ENCODE measurements at regions not wholly inside any gene's neighbourhood (a gene's known extent, or its start where the extent isn't known, plus 50 kb on each side); places are given as distances from the start of the nearest gene placed in this dataset.

- Mint-ChIP-seq H3K36me3 (no peaks in the 10 kb centered on the region), H3K27me3 (peaks cover 2% of the 10 kb centered on the region), H3K27ac (no peak overlapping the region), H3K9me3 (peaks cover 3% of the 10 kb centered on the region), H3K4me1 (ENCODE audit: low read depth) (no peaks in the 10 kb centered on the region), H3K4me3 (no peak overlapping the region)
- intact Hi-C loops (cut with micrococcal nuclease) = no loop called here
- CTCF ChIA-PET = no interaction called here
- POLR2A ChIA-PET = no interaction called here
- no peak for DNase-seq
Measured at GRCh38 chr7:106957766-106958165, 86.7 kb upstream of the PRKAR2B start.

GRCh38 chr7:106959753-106960152 is 84.8 kb upstream of the PRKAR2B start:
- POLR2A ChIA-PET = no interaction called here
- Mint-ChIP-seq H3K9me3 (peaks cover 3% of the 10 kb centered on the region), H3K4me1 (ENCODE audit: low read depth) (no peaks in the 10 kb centered on the region), H3K27ac (no peak overlapping the region), H3K27me3 (peaks cover 2% of the 10 kb centered on the region), H3K36me3 (no peaks in the 10 kb centered on the region), H3K4me3 (no peak overlapping the region)
- DNase-seq = peak; percentile 12
- intact Hi-C loops (cut with micrococcal nuclease) = no loop called here
- CTCF ChIA-PET = no interaction called here

DNA sequence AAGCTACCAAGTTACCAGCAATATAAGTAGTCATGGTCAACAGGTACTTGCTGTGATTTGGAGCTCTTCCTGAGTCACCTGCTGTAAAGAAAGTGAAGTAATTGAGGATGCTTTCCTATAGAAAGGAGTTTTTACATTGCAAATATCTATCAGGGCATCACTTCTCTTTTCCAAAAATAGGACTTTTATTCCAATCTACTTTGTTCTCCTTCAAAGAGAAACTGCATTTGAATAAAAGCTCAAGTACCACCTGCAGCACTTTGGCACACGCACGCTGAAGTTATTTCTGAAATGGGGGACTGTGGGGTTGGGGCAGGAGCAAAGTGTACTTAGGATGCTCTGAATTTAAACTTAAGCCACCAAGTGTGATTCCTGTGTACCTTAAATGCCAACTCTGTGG is 81.8 kb upstream of the PRKAR2B start:
- ChIA-PET POLR2A (no interaction called here), CTCF (interaction anchor here (0.7 kb wide), 1 partner anchor 500 kb away, joined by 3 read pairs; no protein-coding TSS in a partner anchor)
- Mint-ChIP-seq H3K27ac (no peak overlapping the region), H3K9me3 (no peaks in the 10 kb centered on the region), H3K4me3 (no peak overlapping the region), H3K4me1 (ENCODE audit: low read depth) (no peaks in the 10 kb centered on the region), H3K36me3 (no peaks in the 10 kb centered on the region), H3K27me3 (peaks cover 2% of the 10 kb centered on the region)
- DNase-seq = no peak
- intact Hi-C loops (cut with micrococcal nuclease) = no loop called here

DNA sequence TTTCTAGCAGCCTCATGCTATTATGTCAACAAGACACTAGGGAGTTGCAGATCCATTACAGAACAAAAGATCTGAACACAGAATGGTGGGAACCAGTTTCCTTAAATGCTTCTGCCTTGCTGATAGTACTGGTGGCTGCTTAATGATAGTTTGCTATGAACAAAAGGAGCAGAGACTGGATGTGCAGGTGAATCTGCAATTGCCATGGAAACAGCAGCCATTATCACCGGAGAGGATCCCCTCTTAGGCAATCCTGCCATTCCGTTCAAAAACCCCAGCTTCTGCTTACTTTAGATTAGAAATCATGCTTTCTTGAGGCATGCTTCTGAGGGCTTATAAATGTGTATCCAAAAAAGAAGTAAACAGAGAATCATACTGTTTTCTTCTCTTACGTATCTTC is 80.0 kb upstream of the PRKAR2B start:
- Mint-ChIP-seq H3K27ac (no peak overlapping the region), H3K36me3 (no peaks in the 10 kb centered on the region), H3K9me3 (no peaks in the 10 kb centered on the region), H3K27me3 (peaks cover 2% of the 10 kb centered on the region), H3K4me1 (ENCODE audit: low read depth) (no peaks in the 10 kb centered on the region), H3K4me3 (no peak overlapping the region)
- ChIA-PET POLR2A (no interaction called here), CTCF (no interaction called here)
- intact Hi-C loops (cut with micrococcal nuclease) = no loop called here
- DNase-seq = no peak

GRCh38 chr7:106965108-106965507 is 79.4 kb upstream of the PRKAR2B start:
- intact Hi-C loops (cut with micrococcal nuclease) = no loop called here
- peaks cover 2% of the 10 kb centered on the region for H3K27me3 Mint-ChIP-seq
- no peak overlapping the region for H3K4me3 Mint-ChIP-seq
- DNase-seq = no peak
- H3K9me3 Mint-ChIP-seq = no peaks in the 10 kb centered on the region
- H3K36me3 Mint-ChIP-seq = no peaks in the 10 kb centered on the region
- CTCF ChIA-PET = no interaction called here
- POLR2A ChIA-PET = no interaction called here
- no peaks in the 10 kb centered on the region for H3K4me1 Mint-ChIP-seq (ENCODE audit: low read depth)
- H3K27ac Mint-ChIP-seq = no peak overlapping the region

DNA sequence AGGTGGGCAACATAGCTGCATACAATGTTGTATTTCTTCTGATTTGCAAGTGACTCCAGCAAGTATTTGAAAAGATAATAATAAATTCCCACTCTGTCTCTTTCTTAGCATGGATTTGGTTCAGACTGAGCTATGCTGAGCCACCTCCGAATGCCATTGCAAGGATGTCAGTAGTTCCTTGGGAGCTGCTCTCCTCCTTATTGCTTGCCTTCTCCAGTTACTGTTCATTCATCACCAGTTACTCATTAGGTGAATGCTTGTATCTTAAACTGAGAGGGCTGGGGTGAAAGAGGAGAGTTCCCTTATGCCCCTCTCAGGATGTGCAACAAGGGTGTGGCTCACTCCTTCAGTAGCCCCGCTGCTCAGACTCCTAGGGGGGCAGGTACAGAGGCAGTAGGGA is 78.4 kb upstream of the PRKAR2B start:
- Mint-ChIP-seq H3K4me3 (no peak overlapping the region), H3K4me1 (ENCODE audit: low read depth) (no peaks in the 10 kb centered on the region), H3K27ac (no peak overlapping the region), H3K9me3 (no peaks in the 10 kb centered on the region), H3K27me3 (peaks cover 2% of the 10 kb centered on the region), H3K36me3 (no peaks in the 10 kb centered on the region)
- intact Hi-C loops (cut with micrococcal nuclease) = no loop called here
- DNase-seq = no peak
- CTCF ChIA-PET = no interaction called here
- POLR2A ChIA-PET = no interaction called here

- Mint-ChIP-seq H3K27ac (no peak overlapping the region), H3K27me3 (peaks cover 4% of the 10 kb centered on the region), H3K9me3 (no peaks in the 10 kb centered on the region), H3K36me3 (no peaks in the 10 kb centered on the region), H3K4me1 (ENCODE audit: low read depth) (no peaks in the 10 kb centered on the region), H3K4me3 (no peak overlapping the region)
- ChIA-PET CTCF (no interaction called here), POLR2A (no interaction called here)
- DNase-seq = no peak
- intact Hi-C loops (cut with micrococcal nuclease) = no loop called here
Measured at GRCh38 chr7:106968160-106968559, 76.3 kb upstream of the PRKAR2B start.

DNA sequence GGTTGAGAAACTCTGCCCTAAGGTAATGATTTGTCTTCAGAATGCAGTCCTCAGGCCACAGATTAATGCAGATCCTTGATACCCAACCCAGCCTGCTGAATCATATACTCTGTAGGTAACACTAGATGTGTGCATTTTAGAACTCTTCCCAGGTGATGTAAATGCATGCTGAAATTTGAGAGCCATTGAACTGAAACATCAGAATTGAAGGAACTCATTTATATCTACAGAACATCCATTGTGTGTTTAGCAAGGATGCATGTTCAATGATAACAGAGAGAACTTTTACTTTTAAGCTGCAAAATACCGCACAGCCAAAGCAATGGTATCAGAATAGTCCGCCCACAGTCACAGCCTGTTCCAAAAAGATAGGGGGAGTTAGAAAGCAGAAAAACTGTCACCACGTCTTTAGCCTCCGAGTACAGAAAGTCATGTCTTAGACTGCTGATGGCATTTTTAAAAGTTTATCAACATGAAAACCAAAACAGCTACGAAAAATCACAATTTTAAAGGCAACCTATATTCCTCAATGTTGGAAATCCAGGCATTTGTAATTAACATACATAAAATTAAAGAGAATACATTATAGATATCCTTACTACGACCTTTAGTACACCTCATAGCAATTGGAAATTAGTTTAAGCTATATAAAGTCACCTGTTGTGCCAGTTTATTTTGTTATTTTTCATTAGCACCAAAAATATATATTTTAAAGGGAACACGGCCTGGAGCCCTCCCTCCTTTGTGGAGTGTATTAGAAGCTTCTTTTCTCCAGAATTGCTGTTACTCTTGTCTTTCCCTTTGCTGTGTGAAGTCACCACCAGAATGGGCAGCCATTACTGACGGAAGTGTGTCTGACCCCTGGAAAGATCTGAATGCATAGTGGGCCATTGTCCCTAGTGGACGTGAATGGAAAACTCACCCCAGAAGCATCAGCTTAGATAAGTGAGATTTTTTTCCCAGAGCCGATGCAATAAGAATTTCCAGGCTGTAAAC is 65.8 kb upstream of the PRKAR2B start:
- intact Hi-C loops (cut with micrococcal nuclease) = no loop called here
- Mint-ChIP-seq H3K4me1 (ENCODE audit: low read depth) (no peaks in the 10 kb centered on the region), H3K9me3 (no peaks in the 10 kb centered on the region), H3K4me3 (no peak overlapping the region), H3K27me3 (peaks cover 2% of the 10 kb centered on the region), H3K36me3 (no peaks in the 10 kb centered on the region), H3K27ac (no peak overlapping the region)
- ChIA-PET POLR2A (interaction anchor here (0.5 kb wide), 1 partner anchor 17 kb away, joined by 4 read pairs; no protein-coding TSS in a partner anchor), CTCF (no interaction called here)
- no peak for DNase-seq

GRCh38 chr7:106979551-106980357 is 64.8 kb upstream of the PRKAR2B start:
- DNase-seq = no peak
- ChIA-PET POLR2A (no interaction called here), CTCF (no interaction called here)
- no peak overlapping the region for H3K4me3 Mint-ChIP-seq
- peaks cover 2% of the 10 kb centered on the region for H3K27me3 Mint-ChIP-seq
- H3K4me1 Mint-ChIP-seq (ENCODE audit: low read depth) = no peaks in the 10 kb centered on the region
- no peaks in the 10 kb centered on the region for H3K36me3 Mint-ChIP-seq
- H3K9me3 Mint-ChIP-seq = no peaks in the 10 kb centered on the region
- intact Hi-C loops (cut with micrococcal nuclease) = no loop called here
- no peak overlapping the region for H3K27ac Mint-ChIP-seq

- ChIA-PET POLR2A (no interaction called here), CTCF (no interaction called here)
- Mint-ChIP-seq H3K27me3 (peaks cover 2% of the 10 kb centered on the region), H3K27ac (no peak overlapping the region), H3K9me3 (no peaks in the 10 kb centered on the region), H3K4me1 (ENCODE audit: low read depth) (no peaks in the 10 kb centered on the region), H3K36me3 (no peaks in the 10 kb centered on the region), H3K4me3 (no peak overlapping the region)
- DNase-seq = no peak
- intact Hi-C loops (cut with micrococcal nuclease) = no loop called here
Measured at GRCh38 chr7:106980358-106980685, 64.2 kb upstream of the PRKAR2B start.

DNA sequence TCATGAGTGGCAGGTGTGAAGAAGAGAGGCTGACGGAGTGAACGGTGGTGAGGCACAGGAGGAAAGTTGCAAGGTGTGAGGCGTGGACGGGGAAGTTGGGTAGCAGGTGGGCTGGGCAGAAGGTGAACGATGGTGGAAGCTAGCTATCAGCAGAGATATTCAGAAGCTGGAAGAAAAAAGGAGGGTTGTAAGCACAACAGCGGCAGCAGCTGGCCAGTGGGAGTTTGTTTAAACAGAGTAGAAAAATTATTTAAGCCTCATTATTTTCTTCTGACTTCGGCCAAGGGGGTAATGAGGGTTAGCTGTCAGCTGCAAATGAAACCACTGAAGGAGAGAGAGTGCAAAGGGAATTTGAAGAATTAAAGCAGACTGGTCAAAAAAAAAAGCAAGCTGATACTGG is 62.1 kb upstream of the PRKAR2B start:
- H3K36me3 Mint-ChIP-seq = no peaks in the 10 kb centered on the region
- DNase-seq = no peak

GRCh38 chr7:106984034-106984433 is 60.5 kb upstream of the PRKAR2B start:
- H3K4me1 Mint-ChIP-seq (ENCODE audit: low read depth) = no peaks in the 10 kb centered on the region
- no peaks in the 10 kb centered on the region for H3K36me3 Mint-ChIP-seq
- H3K27ac Mint-ChIP-seq = no peak overlapping the region
- DNase-seq = no peak
- no peaks in the 10 kb centered on the region for H3K9me3 Mint-ChIP-seq
- H3K4me3 Mint-ChIP-seq = no peak overlapping the region
- intact Hi-C loops (cut with micrococcal nuclease) = no loop called here
- CTCF ChIA-PET = no interaction called here
- H3K27me3 Mint-ChIP-seq = peaks cover 2% of the 10 kb centered on the region
- POLR2A ChIA-PET = no interaction called here

More for the DNA sequence above, 62.1 kb upstream of the PRKAR2B start:
- Mint-ChIP-seq H3K27me3 (peaks cover 2% of the 10 kb centered on the region), H3K4me1 (ENCODE audit: low read depth) (no peaks in the 10 kb centered on the region), H3K4me3 (no peak overlapping the region), H3K27ac (no peak overlapping the region), H3K9me3 (no peaks in the 10 kb centered on the region)
- ChIA-PET POLR2A (no interaction called here), CTCF (no interaction called here)
- intact Hi-C loops (cut with micrococcal nuclease) = no loop called here

Data from activated CD4-positive, alpha-beta memory T cell treated with anti-CD3 and anti-CD28 coated beads for 36 hours (primary cell).